ENCODE measurements at regions not wholly inside any gene's neighbourhood (a gene's known extent, or its start where the extent isn't known, plus 50 kb on each side); places are given as distances from the start of the nearest gene placed in this dataset.

DNA sequence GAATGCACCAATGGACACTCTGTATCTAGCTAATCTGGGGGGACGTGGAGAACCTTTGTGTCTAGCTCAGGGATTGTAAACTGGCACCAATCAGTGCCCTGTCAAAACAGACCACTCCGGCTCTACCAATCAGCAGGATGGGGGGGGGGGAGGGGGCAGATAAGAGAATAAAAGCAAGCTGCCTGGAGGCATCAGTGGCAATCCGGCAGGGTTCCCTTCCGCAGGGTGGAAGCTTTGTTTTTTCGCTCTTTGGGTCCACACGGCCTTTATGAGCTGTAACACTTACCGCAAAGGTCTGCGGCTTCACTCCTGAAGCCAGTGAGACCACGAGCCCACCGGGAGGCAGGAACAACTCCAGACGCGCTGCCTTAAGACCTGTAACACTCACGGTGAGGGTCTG lies 827.1 kb downstream of the PLOD2 start:
- 83% methylated on average over 13 of the region's 13 CpGs for WGBS
- Histone ChIP-seq H3K9ac (ENCODE audit: low read depth in 1 of 2, low read length in 2 of 2) (no peak overlapping the region), H3K27me3 (ENCODE audit: control insufficient read depth in 4 of 4, insufficient read depth in 4 of 4, low read length in 3 of 4) (no peaks in the 10 kb centered on the region), H3K4me1 (ENCODE audit: control insufficient read depth in 4 of 4, insufficient read depth in 4 of 4, low read length in 3 of 4) (no peaks in the 10 kb centered on the region), H3K9me3 (ENCODE audit: control insufficient read depth in 4 of 4, low read length in 3 of 4) (no peaks in the 10 kb centered on the region), H3K36me3 (ENCODE audit: control insufficient read depth in 4 of 4, insufficient read depth in 3 of 4, low read depth in 1 of 4, low read length in 3 of 4) (no peaks in the 10 kb centered on the region), H3K4me3 (ENCODE audit: low read depth in 1 of 3, low read length in 3 of 3) (no peak overlapping the region), H3K27ac (ENCODE audit: low read depth in 1 of 2, low read length in 2 of 2) (no peak overlapping the region)
- DNase-seq (ENCODE audit: low spot score) = no peak
- TF ChIP-seq, protein P1, sequence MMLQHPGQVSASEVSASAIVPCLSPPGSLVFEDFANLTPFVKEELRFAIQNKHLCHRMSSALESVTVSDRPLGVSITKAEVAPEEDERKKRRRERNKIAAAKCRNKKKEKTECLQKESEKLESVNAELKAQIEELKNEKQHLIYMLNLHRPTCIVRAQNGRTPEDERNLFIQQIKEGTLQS (IDR thresholded peaks at IDR 0.05) = no peak
- TF ChIP-seq, protein P2, sequence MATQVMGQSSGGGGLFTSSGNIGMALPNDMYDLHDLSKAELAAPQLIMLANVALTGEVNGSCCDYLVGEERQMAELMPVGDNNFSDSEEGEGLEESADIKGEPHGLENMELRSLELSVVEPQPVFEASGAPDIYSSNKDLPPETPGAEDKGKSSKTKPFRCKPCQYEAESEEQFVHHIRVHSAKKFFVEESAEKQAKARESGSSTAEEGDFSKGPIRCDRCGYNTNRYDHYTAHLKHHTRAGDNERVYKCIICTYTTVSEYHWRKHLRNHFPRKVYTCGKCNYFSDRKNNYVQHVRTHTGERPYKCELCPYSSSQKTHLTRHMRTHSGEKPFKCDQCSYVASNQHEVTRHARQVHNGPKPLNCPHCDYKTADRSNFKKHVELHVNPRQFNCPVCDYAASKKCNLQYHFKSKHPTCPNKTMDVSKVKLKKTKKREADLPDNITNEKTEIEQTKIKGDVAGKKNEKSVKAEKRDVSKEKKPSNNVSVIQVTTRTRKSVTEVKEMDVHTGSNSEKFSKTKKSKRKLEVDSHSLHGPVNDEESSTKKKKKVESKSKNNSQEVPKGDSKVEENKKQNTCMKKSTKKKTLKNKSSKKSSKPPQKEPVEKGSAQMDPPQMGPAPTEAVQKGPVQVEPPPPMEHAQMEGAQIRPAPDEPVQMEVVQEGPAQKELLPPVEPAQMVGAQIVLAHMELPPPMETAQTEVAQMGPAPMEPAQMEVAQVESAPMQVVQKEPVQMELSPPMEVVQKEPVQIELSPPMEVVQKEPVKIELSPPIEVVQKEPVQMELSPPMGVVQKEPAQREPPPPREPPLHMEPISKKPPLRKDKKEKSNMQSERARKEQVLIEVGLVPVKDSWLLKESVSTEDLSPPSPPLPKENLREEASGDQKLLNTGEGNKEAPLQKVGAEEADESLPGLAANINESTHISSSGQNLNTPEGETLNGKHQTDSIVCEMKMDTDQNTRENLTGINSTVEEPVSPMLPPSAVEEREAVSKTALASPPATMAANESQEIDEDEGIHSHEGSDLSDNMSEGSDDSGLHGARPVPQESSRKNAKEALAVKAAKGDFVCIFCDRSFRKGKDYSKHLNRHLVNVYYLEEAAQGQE (IDR thresholded peaks at IDR 0.05) = no peak
- no peak for TF ChIP-seq HNF4G (IDR thresholded peaks at IDR 0.05)
- TF ChIP-seq, protein P3, sequence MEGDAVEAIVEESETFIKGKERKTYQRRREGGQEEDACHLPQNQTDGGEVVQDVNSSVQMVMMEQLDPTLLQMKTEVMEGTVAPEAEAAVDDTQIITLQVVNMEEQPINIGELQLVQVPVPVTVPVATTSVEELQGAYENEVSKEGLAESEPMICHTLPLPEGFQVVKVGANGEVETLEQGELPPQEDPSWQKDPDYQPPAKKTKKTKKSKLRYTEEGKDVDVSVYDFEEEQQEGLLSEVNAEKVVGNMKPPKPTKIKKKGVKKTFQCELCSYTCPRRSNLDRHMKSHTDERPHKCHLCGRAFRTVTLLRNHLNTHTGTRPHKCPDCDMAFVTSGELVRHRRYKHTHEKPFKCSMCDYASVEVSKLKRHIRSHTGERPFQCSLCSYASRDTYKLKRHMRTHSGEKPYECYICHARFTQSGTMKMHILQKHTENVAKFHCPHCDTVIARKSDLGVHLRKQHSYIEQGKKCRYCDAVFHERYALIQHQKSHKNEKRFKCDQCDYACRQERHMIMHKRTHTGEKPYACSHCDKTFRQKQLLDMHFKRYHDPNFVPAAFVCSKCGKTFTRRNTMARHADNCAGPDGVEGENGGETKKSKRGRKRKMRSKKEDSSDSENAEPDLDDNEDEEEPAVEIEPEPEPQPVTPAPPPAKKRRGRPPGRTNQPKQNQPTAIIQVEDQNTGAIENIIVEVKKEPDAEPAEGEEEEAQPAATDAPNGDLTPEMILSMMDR (IDR thresholded peaks at IDR 0.05; ENCODE audit: low read depth, low read length, missing input control) = no peak

DNA sequence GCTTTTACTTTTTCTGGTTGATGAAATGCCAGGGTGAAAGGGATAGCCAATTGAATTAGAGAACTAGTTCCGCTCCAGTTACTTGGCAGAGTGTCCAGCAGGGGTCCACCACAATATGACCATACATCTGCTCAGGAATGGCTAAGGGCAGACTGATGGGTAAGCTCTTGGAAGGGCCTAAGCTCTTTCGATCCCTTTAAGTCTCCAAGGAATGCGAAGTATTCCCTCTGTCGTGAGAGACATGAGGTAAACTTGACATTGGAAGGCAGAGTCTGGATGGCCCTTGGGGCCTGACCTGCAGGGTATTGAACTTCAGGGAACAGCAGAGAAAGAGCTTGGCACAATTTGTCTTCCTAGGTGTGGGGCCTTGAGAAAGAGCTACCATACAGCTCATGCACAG lies 805.8 kb downstream of the PLOD2 start:
- H3K36me3 ChIP-seq (ENCODE audit: control insufficient read depth in 4 of 4, insufficient read depth in 3 of 4, low read depth in 1 of 4, low read length in 3 of 4) = no peaks in the 10 kb centered on the region
- 84% methylated on average over 4 of the region's 4 CpGs for WGBS
- DNase-seq (ENCODE audit: low spot score) = no peak
- TF ChIP-seq HNF4G (IDR thresholded peaks at IDR 0.05) (no peak), RXRA (IDR thresholded peaks at IDR 0.05) (no peak), EGR1 (IDR thresholded peaks at IDR 0.05; ENCODE audit: low read depth in 2 of 2) (no peak), SP1 (IDR thresholded peaks at IDR 0.05) (no peak), NR2F2 (IDR thresholded peaks at IDR 0.05) (no peak), GABPA (IDR thresholded peaks at IDR 0.05 in 1 of 2, conservative IDR thresholded peaks at IDR 0.05 in 1 of 2) (no peak), YY1 (IDR thresholded peaks at IDR 0.05) (no peak), JUND (IDR thresholded peaks at IDR 0.05) (no peak), FOXA1 (IDR thresholded peaks at IDR 0.05) (no peak), RAD21 (IDR thresholded peaks at IDR 0.05) (no peak), HNF4A (conservative IDR thresholded peaks at IDR 0.05) (no peak), FOXA2 (IDR thresholded peaks at IDR 0.05) (no peak), TAF1 (conservative IDR thresholded peaks at IDR 0.05) (no peak)
- TF ChIP-seq, protein P2 (IDR thresholded peaks at IDR 0.05) = no peak
- TF ChIP-seq, protein P3 (IDR thresholded peaks at IDR 0.05; ENCODE audit: low read depth, low read length, missing input control) = no peak
- TF ChIP-seq, protein P4, sequence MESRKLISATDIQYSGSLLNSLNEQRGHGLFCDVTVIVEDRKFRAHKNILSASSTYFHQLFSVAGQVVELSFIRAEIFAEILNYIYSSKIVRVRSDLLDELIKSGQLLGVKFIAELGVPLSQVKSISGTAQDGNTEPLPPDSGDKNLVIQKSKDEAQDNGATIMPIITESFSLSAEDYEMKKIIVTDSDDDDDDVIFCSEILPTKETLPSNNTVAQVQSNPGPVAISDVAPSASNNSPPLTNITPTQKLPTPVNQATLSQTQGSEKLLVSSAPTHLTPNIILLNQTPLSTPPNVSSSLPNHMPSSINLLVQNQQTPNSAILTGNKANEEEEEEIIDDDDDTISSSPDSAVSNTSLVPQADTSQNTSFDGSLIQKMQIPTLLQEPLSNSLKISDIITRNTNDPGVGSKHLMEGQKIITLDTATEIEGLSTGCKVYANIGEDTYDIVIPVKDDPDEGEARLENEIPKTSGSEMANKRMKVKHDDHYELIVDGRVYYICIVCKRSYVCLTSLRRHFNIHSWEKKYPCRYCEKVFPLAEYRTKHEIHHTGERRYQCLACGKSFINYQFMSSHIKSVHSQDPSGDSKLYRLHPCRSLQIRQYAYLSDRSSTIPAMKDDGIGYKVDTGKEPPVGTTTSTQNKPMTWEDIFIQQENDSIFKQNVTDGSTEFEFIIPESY (IDR thresholded peaks at IDR 0.05) = no peak
- TF ChIP-seq, protein P1 (IDR thresholded peaks at IDR 0.05) = no peak
- TF ChIP-seq, protein P5, sequence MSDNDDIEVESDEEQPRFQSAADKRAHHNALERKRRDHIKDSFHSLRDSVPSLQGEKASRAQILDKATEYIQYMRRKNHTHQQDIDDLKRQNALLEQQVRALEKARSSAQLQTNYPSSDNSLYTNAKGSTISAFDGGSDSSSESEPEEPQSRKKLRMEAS (IDR thresholded peaks at IDR 0.05) = no peak
- no peaks in the 10 kb centered on the region for H3K4me1 ChIP-seq (ENCODE audit: control insufficient read depth in 4 of 4, insufficient read depth in 4 of 4, low read length in 3 of 4)
- H3K27ac ChIP-seq (ENCODE audit: low read depth in 1 of 2, low read length in 2 of 2) = no peak overlapping the region
- H3K9ac ChIP-seq (ENCODE audit: low read depth in 1 of 2, low read length in 2 of 2) = no peak overlapping the region
- H3K4me3 ChIP-seq (ENCODE audit: low read depth in 1 of 3, low read length in 3 of 3) = peak overlapping the region in 1 of 3 donors; percentile 4
- peaks cover 4 to 18% (median 11%) of the 10 kb centered on the region in 4 donors for H3K9me3 ChIP-seq (ENCODE audit: control insufficient read depth in 4 of 4, low read length in 3 of 4)
- H3K27me3 ChIP-seq (ENCODE audit: control insufficient read depth in 4 of 4, insufficient read depth in 4 of 4, low read length in 3 of 4) = no peaks in the 10 kb centered on the region
